ENCODE measurements at regions not wholly inside any gene's neighbourhood (a gene's known extent, or its start where the extent isn't known, plus 50 kb on each side); places are given as distances from the start of the nearest gene placed in this dataset.

GRCh38 chr4:124866301-124866700, 153.8 kb upstream of the ANKRD50 start:
- TF ChIP-seq CTCF (conservative IDR thresholded peaks at IDR 0.05; ENCODE audit: low read depth, low read length) (no peak), CEBPB (IDR thresholded peaks at IDR 0.05; ENCODE audit: low read depth, low read length) (no peak), RFX5 (IDR thresholded peaks at IDR 0.05; ENCODE audit: low read depth, low read length) (no peak), POLR2A (IDR thresholded peaks at IDR 0.05; ENCODE audit: low read depth, low read length) (no peak)

Measured in IMR-90 (cell line).